Esophagus muscularis mucosa (tissue), 4 donors: ENCODE measurements at regions not wholly inside any gene's neighbourhood (a gene's known extent, or its start where the extent isn't known, plus 50 kb on each side); places are given as distances from the start of the nearest gene placed in this dataset.

Experiments used
- CTCF ChIP-seq, 3 experiments: fragments of 200-600 bp in 2 of 3; fragments of 450-650 bp in 1 of 3; sonication (generic) in 2 of 3; IDR thresholded peaks; one replicate each; pipeline ENCODE4 v1.5.1; 2017 to 2019; ENCODE audit warnings: antibody characterized with exemption in 3 of 3, mild to moderate bottlenecking in 2 of 3, moderate library complexity in 1 of 3
- EP300 ChIP-seq: sonication (generic); formaldehyde crosslinking; IDR thresholded peaks from one replicate; pipeline ENCODE4 v1.6.1; 2017; ENCODE audit warnings: antibody characterized with exemption
- POLR2A ChIP-seq: fragments of 450-650 bp; IDR thresholded peaks from one replicate; pipeline ENCODE4 v1.6.1; 2017; ENCODE audit warnings: antibody characterized with exemption, moderate library complexity, mild to moderate bottlenecking, low read depth
- POLR2AphosphoS5 ChIP-seq, 2 donors: sonication (generic); formaldehyde crosslinking; IDR thresholded peaks; one replicate each; pipeline ENCODE4 v1.6.1; 2017; ENCODE audit warnings: antibody characterized with exemption in 2 of 2

DNA sequence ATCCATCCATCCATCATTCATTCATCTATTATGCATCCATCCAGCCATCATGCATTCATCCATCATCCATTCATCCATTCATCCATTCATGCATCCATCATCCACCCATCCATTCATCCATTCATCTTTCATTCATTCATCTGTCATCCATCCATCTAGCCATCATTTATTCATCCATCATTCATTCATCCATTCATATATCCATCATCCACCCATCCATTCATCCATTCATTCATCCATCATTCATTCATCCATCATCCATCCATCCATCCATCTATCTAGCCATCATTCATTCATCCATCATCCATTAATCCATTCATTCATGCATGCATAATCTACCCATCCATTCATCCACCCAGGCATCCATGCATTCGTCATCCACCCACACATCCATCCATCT, 1450.3 kb downstream of the TBC1D22A start:
- TF ChIP-seq CTCF (IDR thresholded peaks at IDR 0.05) (no peak), POLR2AphosphoS5 (IDR thresholded peaks at IDR 0.05) (no peak), POLR2A (no peak), EP300 (no peak)
